Fibroblast of lung (primary cell): ENCODE measurements at regions not wholly inside any gene's neighbourhood (a gene's known extent, or its start where the extent isn't known, plus 50 kb on each side); places are given as distances from the start of the nearest gene placed in this dataset.

Source experiments
- EZH2 ChIP-seq: IDR thresholded peaks from 2 replicates; pipeline ENCODE4 v1.5.1; 2012; ENCODE audit warnings: low read length, control low read depth, mild to moderate bottlenecking; ENCODE audit errors: missing control alignments
- TF ChIP-seq, protein P1 (sequence below), 2 donors: IDR thresholded peaks in 1 of 2; conservative IDR thresholded peaks in 1 of 2; 1 replicate in 1 of 2; 2 replicates in 1 of 2; pipeline ENCODE4 v1.5.1; 2011 to 2012; ENCODE audit warnings: low read length in 2 of 2, control low read depth in 1 of 2, inconsistent platforms in 1 of 2, low read depth in 1 of 2, mild to moderate bottlenecking in 1 of 2

DNA sequence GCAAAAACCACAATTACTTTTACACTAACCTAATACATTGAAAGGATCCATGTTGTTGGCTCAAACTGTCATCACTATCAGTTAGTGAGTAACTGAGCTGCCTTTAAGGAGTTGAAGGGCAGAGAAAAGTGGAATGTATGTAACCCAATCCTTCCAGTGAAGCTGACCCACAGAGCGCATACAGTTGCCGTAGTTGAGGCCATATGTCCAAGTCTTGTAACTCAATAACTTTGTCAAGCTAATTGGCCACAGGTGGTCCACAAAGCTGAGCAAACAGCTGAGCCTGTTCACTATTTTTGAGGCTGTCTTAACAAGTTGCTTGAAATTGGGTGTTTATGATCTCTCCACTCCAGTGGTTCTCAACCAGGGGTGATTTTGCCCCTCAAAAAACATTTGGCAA, 169.0 kb upstream of the SLC24A5 start:
- TF ChIP-seq, protein P1, sequence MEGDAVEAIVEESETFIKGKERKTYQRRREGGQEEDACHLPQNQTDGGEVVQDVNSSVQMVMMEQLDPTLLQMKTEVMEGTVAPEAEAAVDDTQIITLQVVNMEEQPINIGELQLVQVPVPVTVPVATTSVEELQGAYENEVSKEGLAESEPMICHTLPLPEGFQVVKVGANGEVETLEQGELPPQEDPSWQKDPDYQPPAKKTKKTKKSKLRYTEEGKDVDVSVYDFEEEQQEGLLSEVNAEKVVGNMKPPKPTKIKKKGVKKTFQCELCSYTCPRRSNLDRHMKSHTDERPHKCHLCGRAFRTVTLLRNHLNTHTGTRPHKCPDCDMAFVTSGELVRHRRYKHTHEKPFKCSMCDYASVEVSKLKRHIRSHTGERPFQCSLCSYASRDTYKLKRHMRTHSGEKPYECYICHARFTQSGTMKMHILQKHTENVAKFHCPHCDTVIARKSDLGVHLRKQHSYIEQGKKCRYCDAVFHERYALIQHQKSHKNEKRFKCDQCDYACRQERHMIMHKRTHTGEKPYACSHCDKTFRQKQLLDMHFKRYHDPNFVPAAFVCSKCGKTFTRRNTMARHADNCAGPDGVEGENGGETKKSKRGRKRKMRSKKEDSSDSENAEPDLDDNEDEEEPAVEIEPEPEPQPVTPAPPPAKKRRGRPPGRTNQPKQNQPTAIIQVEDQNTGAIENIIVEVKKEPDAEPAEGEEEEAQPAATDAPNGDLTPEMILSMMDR (conservative IDR thresholded peaks at IDR 0.05 in 1 of 2, IDR thresholded peaks at IDR 0.05 in 1 of 2; ENCODE audit: low read depth in 1 of 2, low read length in 2 of 2): no peak
- no peak for TF ChIP-seq EZH2
